Heart left ventricle (tissue), 13 donors: ENCODE measurements at regions not wholly inside any gene's neighbourhood (a gene's known extent, or its start where the extent isn't known, plus 50 kb on each side); places are given as distances from the start of the nearest gene placed in this dataset.

Experiments
- POLR2A ChIP-seq, 2 donors: fragments of 450-650 bp; IDR thresholded peaks; one replicate each; pipeline ENCODE4 v1.6.1; 2017; ENCODE audit warnings: antibody characterized with exemption in 2 of 2, mild to moderate bottlenecking in 2 of 2, moderate library complexity in 2 of 2
- TF ChIP-seq, protein P1 (sequence below), 12 donors: fragments of 200-600 bp; sonication (generic) in 4 of 12; IDR thresholded peaks; one replicate each; pipeline versions ENCODE4 v1.5.0 to v1.8.0; 2018 to 2022; ENCODE audit warnings: antibody characterized with exemption in 12 of 12, mild to moderate bottlenecking in 5 of 12
- donor health status: ischemic (EF 13 %, LVEDD 7.1; RV severe dilation, severe dysfunction).
- donor health status: DM: no; HTN: yes; CAD: no.
- donor health status: DM: no; HTN: no; CAD: no.
- donor health status: ischemic (EF 25% LVEDD 6.9; RV normal size, moderate dysfunction).
- donor health status: ischemic (EF 25% LVEDD 5.7; RV mildly dilated, moderate dysfunction).
- donor health status: ischemic (EF 35%, LVEDD 5.7; RV mildly dilated, moderate dysfunction).
- donor health status: nonischemic (EF 11% LVEDD 7.7; RV severe dilation, severe dysfunction).
- donor health status: DM: yes; HTN: yes; CAD: no.
- donor health status: PGD.
- donor health status: ischemic (EF 29% LVEDD 5.4; RV normal size, mild dysfunction).
- donor health status: nonischemic (EF 23%, LVEDD 6.1; RV moderate dilation, normal function).

DNA sequence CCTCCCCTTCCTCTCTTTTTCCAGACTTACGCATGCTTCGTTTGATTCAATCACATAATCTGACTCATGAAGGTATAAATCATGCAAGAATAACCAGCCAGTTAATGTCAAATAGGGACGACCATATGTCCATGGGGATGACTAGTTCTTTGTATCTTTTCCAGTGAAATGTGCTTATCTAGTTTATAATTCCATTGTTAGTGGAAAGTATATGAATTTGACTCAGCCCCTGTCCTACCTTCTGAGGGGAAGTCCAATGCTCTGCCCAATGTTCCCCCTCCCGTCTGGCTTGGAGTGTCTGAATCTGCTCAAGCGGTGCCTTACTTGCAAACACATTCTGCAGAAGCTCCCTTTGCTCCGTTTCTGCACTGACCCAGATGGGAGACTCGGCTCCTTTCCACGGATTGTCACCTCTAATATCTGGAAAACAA lies 55.0 kb upstream of the EPHB3 start:
- TF ChIP-seq POLR2A (IDR thresholded peaks at IDR 0.05): no peak
- TF ChIP-seq, protein P1, sequence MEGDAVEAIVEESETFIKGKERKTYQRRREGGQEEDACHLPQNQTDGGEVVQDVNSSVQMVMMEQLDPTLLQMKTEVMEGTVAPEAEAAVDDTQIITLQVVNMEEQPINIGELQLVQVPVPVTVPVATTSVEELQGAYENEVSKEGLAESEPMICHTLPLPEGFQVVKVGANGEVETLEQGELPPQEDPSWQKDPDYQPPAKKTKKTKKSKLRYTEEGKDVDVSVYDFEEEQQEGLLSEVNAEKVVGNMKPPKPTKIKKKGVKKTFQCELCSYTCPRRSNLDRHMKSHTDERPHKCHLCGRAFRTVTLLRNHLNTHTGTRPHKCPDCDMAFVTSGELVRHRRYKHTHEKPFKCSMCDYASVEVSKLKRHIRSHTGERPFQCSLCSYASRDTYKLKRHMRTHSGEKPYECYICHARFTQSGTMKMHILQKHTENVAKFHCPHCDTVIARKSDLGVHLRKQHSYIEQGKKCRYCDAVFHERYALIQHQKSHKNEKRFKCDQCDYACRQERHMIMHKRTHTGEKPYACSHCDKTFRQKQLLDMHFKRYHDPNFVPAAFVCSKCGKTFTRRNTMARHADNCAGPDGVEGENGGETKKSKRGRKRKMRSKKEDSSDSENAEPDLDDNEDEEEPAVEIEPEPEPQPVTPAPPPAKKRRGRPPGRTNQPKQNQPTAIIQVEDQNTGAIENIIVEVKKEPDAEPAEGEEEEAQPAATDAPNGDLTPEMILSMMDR (IDR thresholded peaks at IDR 0.05): no peak
